ENCODE measurements at regions not wholly inside any gene's neighbourhood (a gene's known extent, or its start where the extent isn't known, plus 50 kb on each side); places are given as distances from the start of the nearest gene placed in this dataset.

DNA sequence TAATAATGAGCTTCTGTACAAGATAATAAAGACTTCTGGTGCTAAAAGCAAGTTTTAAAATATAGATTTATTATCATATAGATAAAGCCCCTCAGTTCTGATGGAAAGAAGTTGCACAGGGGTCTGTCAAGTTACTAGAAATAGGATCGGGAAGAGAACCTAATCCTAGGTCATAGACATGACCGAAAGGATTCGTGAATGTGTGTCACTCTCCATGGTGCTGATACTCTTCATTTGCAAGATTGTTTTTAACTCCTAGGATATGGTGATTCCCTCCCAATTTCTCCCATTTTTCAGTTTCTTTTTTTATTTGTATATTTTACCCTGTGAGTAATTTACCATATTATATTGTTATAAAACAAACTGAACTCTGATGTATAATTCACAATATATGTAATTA is 58.9 kb upstream of the CTNNA2 start:
- H3K27ac ChIP-seq: no peak overlapping the region
- H3K9ac ChIP-seq: no peak overlapping the region
- H3K36me3 ChIP-seq: no peaks in the 10 kb centered on the region
- no peaks in the 10 kb centered on the region for H3K4me1 ChIP-seq
- no peaks in the 10 kb centered on the region for H3K27me3 ChIP-seq
- H3K4me3 ChIP-seq: no peak overlapping the region
- H3K4me2 ChIP-seq: no peak overlapping the region
- H3K9me3 ChIP-seq: no peaks in the 10 kb centered on the region
- no peak for TF ChIP-seq Cebpa-rat (IDR thresholded peaks at IDR 0.05)
- no peaks in the 10 kb centered on the region for H4K20me1 ChIP-seq

DNA sequence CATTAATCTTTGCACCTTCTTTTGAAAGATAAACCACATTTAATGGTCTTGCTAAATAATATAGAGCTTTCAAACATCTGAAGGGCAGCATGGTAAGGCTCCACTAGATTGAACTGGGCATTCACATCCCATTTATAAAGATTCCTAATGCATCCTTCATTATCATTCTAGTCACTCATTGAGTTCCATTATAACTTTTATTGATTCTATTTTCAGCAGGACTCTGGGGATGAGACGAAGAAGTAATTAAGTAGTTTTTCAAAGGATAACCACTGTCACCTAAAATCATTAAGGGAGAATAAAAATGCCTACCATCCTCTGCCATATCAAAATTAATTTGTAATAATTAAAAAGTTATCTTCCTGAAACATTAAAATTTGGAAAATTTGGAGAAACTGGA is 60.2 kb upstream of the CTNNA2 start:
- no peaks in the 10 kb centered on the region for H3K27me3 ChIP-seq
- H3K4me2 ChIP-seq: no peak overlapping the region

DNA sequence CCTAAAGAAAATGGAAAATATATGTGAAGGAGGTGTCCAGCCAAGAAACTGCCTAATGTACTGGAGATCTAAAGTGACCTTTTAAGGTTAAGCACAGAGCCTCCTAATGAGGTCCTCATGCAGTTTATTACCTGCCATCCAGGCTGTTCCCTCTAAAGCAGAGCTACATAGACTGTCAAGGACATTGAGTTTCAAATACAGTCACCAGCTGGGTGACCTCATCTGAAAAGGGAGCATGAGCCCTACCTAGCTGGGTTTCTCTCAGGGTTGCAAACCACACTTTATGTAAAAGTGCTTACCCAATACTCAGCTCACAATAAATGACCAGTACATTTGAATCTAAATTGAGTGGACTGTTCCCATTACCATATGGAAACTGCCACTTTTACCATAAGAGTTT is 65.4 kb upstream of the CTNNA2 start:
- no peak overlapping the region for H3K4me2 ChIP-seq
- no peaks in the 10 kb centered on the region for H4K20me1 ChIP-seq
- H3K27ac ChIP-seq: no peak overlapping the region

More for the DNA sequence above, 60.2 kb upstream of the CTNNA2 start:
- no peak overlapping the region for H3K4me3 ChIP-seq
- H3K9me3 ChIP-seq: no peaks in the 10 kb centered on the region
- no peaks in the 10 kb centered on the region for H3K4me1 ChIP-seq
- TF ChIP-seq Cebpa-rat (IDR thresholded peaks at IDR 0.05): no peak
- no peaks in the 10 kb centered on the region for H3K36me3 ChIP-seq
- no peak overlapping the region for H3K9ac ChIP-seq
- no peaks in the 10 kb centered on the region for H4K20me1 ChIP-seq
- H3K27ac ChIP-seq: no peak overlapping the region

DNA sequence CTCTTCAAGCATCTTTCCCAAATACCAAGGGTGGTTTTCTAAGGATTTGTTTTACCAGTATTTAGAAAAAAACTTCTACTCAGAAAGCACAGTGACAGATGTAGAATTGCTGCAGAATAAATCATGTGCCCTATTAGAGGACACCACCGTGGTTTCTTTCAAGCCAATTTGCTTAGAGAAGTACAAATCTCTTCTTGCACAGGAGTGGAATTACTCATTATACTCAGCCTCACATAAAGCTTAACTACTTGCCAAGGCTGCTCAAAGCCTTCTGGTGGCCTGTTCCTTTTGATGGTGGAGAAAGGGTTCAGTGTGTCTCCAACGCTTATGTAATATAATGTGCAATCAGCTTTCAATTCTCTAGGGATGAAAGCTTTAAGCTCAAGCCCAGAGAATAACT is 66.5 kb upstream of the CTNNA2 start:
- Histone ChIP-seq H3K27ac (no peak overlapping the region), H3K9ac (no peak overlapping the region), H3K27me3 (no peaks in the 10 kb centered on the region), H3K4me2 (no peak overlapping the region), H3K4me3 (no peak overlapping the region), H3K4me1 (no peaks in the 10 kb centered on the region), H4K20me1 (no peaks in the 10 kb centered on the region), H3K9me3 (no peaks in the 10 kb centered on the region), H3K36me3 (no peaks in the 10 kb centered on the region)
- TF ChIP-seq Cebpa-rat (IDR thresholded peaks at IDR 0.05): no peak

More for the DNA sequence above, 65.4 kb upstream of the CTNNA2 start:
- no peaks in the 10 kb centered on the region for H3K4me1 ChIP-seq
- no peak for TF ChIP-seq Cebpa-rat (IDR thresholded peaks at IDR 0.05)
- no peaks in the 10 kb centered on the region for H3K9me3 ChIP-seq
- no peak overlapping the region for H3K4me3 ChIP-seq
- H3K27me3 ChIP-seq: no peaks in the 10 kb centered on the region
- H3K36me3 ChIP-seq: no peaks in the 10 kb centered on the region
- H3K9ac ChIP-seq: no peak overlapping the region

DNA sequence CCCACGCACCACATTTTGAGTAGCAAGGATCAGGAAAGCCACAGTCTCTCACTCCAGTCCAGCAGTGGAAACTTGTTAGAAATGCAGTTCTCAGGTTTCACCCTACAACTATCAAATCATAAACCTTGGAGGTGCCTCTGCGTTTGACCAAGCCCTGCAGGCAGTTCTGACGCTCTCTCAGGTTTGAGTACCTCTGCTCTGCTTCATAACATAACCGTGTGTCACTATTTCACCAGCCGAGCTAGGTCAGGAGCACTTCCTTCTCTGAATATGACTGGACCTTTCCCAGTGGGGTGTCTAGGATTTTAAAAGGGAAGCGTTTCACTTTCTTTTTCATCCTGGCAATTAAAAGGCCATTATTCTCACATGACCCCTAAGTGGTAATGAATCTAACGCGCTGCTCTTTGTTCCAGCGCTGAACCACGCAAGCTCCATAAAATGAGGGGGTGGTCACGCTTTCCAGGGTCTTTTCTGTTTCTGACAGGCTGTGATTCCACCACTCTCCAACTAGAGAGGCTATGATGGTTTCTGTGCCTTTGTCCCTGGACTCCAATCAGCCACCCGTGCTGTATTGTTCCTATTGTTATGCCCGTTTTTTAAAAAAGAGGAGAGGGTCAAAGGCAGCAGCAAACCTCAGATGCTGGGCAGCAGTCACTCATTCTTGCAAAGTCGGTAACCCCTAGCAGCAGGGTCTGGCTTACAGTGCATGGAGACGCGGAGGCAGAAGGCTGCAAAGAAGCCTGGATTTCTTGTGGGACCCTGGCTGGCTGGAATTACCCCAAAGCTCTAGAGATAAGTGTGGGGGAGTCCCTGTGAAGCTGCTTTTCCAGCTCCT is 75.2 kb upstream of the CTNNA2 start:
- Histone ChIP-seq H3K4me2 (no peak overlapping the region), H3K4me3 (no peak overlapping the region), H3K9me3 (no peaks in the 10 kb centered on the region), H3K4me1 (no peaks in the 10 kb centered on the region), H3K27ac (no peak overlapping the region), H3K9ac (no peak overlapping the region), H3K27me3 (no peaks in the 10 kb centered on the region), H4K20me1 (no peaks in the 10 kb centered on the region), H3K36me3 (no peaks in the 10 kb centered on the region)
- TF ChIP-seq Cebpa-rat (IDR thresholded peaks at IDR 0.05): no peak

DNA sequence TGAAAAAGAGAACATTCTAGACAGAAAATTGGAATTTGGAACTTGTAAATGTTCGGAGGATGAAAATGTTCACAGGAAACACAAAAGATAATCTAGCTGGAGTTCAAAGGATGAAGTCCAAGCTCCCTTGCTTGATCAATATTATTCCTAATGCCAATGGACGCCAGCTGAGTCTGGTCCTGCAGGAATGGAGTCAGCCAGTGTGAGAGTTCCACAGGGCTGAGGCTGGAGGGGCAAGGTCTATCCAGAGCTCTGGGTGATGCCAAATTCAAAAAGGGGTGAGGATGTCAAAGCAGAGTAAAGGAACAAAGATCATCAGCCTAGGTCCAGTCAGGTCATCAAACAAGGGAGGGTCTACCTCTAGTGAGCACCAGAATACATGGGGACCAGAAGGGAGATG is 78.5 kb upstream of the CTNNA2 start:
- no peaks in the 10 kb centered on the region for H3K27me3 ChIP-seq
- no peaks in the 10 kb centered on the region for H3K36me3 ChIP-seq
- no peak overlapping the region for H3K4me3 ChIP-seq
- H3K27ac ChIP-seq: no peak overlapping the region
- no peak overlapping the region for H3K9ac ChIP-seq
- no peaks in the 10 kb centered on the region for H4K20me1 ChIP-seq
- TF ChIP-seq Cebpa-rat (IDR thresholded peaks at IDR 0.05): no peak
- no peaks in the 10 kb centered on the region for H3K4me1 ChIP-seq
- no peaks in the 10 kb centered on the region for H3K9me3 ChIP-seq
- no peak overlapping the region for H3K4me2 ChIP-seq

DNA sequence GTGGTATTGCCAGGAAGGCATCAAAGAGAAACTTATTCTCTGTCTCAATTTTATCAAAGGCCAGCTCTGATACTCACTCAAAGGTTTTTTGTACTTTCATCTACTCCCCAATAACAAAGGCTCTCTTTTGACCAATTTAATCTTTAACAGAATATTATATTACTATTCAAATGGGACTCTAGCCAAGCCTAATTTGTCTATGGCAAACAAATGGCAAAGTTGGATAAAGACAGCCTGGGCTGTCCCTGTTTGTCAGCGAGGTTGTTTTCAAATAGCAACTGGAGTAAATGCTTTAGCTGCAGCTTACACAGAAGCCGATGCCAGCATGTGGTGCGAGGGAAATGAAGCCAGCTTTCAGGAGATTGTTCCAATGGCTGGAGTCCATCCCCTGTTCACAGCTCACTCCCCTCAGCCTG is 80.1 kb upstream of the CTNNA2 start:
- TF ChIP-seq Cebpa-rat (IDR thresholded peaks at IDR 0.05): no peak
- no peak overlapping the region for H3K9ac ChIP-seq
- no peaks in the 10 kb centered on the region for H3K36me3 ChIP-seq
- no peak overlapping the region for H3K27ac ChIP-seq
- no peaks in the 10 kb centered on the region for H4K20me1 ChIP-seq
- no peak overlapping the region for H3K4me3 ChIP-seq
- H3K4me1 ChIP-seq: no peaks in the 10 kb centered on the region
- no peaks in the 10 kb centered on the region for H3K9me3 ChIP-seq
- H3K4me2 ChIP-seq: no peak overlapping the region
- H3K27me3 ChIP-seq: no peaks in the 10 kb centered on the region

DNA sequence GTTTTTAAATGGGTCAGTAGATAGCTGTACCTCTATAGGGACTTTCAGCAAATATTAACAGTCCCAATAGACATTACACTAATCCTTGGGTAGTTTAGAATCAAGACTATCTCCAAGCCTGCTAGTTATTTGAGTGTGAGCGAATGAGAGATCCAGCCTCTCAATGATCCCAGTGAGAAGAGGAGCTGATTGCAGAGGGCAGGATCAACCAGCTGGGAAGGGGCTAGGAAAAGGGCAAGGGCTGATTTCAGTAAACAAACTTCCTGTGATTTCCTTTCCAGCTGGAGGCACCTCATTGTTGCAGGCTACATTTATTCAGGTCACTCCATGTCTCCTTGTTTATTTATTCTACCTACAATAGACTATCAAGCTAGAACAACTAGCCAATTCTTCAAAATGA is 84.1 kb upstream of the CTNNA2 start:
- Histone ChIP-seq H3K9me3 (no peaks in the 10 kb centered on the region), H3K36me3 (no peaks in the 10 kb centered on the region), H3K9ac (no peak overlapping the region), H3K4me1 (no peaks in the 10 kb centered on the region), H3K4me2 (no peak overlapping the region), H3K27me3 (no peaks in the 10 kb centered on the region), H4K20me1 (no peaks in the 10 kb centered on the region), H3K27ac (no peak overlapping the region), H3K4me3 (no peak overlapping the region)
- no peak for TF ChIP-seq Cebpa-rat (IDR thresholded peaks at IDR 0.05)

DNA sequence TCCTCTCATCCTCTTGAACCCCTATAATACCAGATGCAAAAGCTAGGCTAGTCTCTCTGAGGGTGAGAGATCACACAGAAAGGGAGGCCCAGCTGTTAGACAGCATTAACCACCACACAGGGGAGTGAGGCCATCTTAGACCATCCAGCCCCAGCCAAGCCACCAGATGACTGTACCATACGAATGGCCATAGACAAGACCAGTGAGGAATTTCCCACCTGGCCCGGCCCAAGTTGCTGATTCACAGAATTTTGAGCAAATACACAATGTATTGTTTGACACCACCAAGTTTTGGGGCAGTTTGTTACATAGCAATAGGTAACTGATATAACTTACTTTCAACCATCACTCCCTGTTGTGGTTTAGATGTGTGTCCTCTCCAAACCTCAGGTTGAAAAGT is 98.2 kb upstream of the CTNNA2 start:
- no peaks in the 10 kb centered on the region for H3K36me3 ChIP-seq
- no peak overlapping the region for H3K27ac ChIP-seq
- H3K9ac ChIP-seq: no peak overlapping the region
- H3K4me3 ChIP-seq: no peak overlapping the region
- H4K20me1 ChIP-seq: no peaks in the 10 kb centered on the region
- TF ChIP-seq Cebpa-rat (IDR thresholded peaks at IDR 0.05): no peak
- no peaks in the 10 kb centered on the region for H3K9me3 ChIP-seq
- no peaks in the 10 kb centered on the region for H3K4me1 ChIP-seq
- H3K4me2 ChIP-seq: no peak overlapping the region
- no peaks in the 10 kb centered on the region for H3K27me3 ChIP-seq

DNA sequence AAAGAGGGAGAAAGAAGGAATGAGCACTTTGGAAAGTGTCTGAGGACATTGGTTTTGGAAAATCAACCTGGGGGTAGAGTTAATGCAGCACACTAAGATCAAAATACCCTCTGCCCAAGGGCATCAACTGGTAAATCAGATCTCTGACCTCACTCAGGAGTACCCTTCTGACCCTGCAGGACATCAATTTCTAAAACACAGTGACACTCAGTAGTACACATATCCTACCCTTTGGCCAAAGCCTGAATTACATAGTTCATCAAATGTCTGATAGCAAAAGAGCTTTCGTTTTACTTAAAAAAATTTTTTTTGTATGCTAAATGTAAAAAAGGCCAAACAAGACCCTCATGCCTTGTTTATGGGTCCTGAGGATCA is 118.4 kb upstream of the CTNNA2 start:
- Histone ChIP-seq H3K4me3 (no peak overlapping the region), H4K20me1 (no peaks in the 10 kb centered on the region), H3K4me2 (no peak overlapping the region), H3K9me3 (no peaks in the 10 kb centered on the region), H3K36me3 (no peaks in the 10 kb centered on the region), H3K9ac (no peak overlapping the region), H3K4me1 (no peaks in the 10 kb centered on the region), H3K27me3 (no peaks in the 10 kb centered on the region), H3K27ac (no peak overlapping the region)
- TF ChIP-seq Cebpa-rat (IDR thresholded peaks at IDR 0.05): no peak

Measured in BLaER1 (cell line).